ENCODE measurements at regions not wholly inside any gene's neighbourhood (a gene's known extent, or its start where the extent isn't known, plus 50 kb on each side); places are given as distances from the start of the nearest gene placed in this dataset.

- Histone ChIP-seq H3K9me3 (ENCODE audit: severe bottlenecking) (no peaks in the 10 kb centered on the region), H3K36me3 (ENCODE audit: low read depth) (no peaks in the 10 kb centered on the region), H3K27ac (ENCODE audit: poor library complexity, severe bottlenecking) (no peak overlapping the region), H3K27me3 (ENCODE audit: insufficient read depth, poor library complexity, severe bottlenecking) (no peaks in the 10 kb centered on the region), H3K4me3 (ENCODE audit: severe bottlenecking) (no peak overlapping the region), H3K4me1 (ENCODE audit: insufficient read depth, poor library complexity, severe bottlenecking) (no peaks in the 10 kb centered on the region)
- TF ChIP-seq CTCF (IDR thresholded peaks at IDR 0.05; ENCODE audit: poor library complexity, severe bottlenecking), result no peak
- DNase-seq (ENCODE audit: low spot score) (no peak), ATAC-seq (ENCODE audit: low read depth) (no peak)
Observed at GRCh38 chr9:23215688-23216087, 610.4 kb downstream of the ELAVL2 start.

GRCh38 chr9:23219471-23219870, 606.6 kb downstream of the ELAVL2 start:
- ATAC-seq (ENCODE audit: low read depth) (no peak), DNase-seq (ENCODE audit: low spot score) (no peak)
- no peak for TF ChIP-seq CTCF (IDR thresholded peaks at IDR 0.05; ENCODE audit: poor library complexity, severe bottlenecking)
- H3K9me3 ChIP-seq (ENCODE audit: severe bottlenecking), result no peaks in the 10 kb centered on the region
- H3K27ac ChIP-seq (ENCODE audit: poor library complexity, severe bottlenecking), result no peak overlapping the region
- no peak overlapping the region for H3K4me3 ChIP-seq (ENCODE audit: severe bottlenecking)
- H3K36me3 ChIP-seq (ENCODE audit: low read depth), result no peaks in the 10 kb centered on the region
- H3K4me1 ChIP-seq (ENCODE audit: insufficient read depth, poor library complexity, severe bottlenecking), result no peaks in the 10 kb centered on the region
- H3K27me3 ChIP-seq (ENCODE audit: insufficient read depth, poor library complexity, severe bottlenecking), result no peaks in the 10 kb centered on the region

GRCh38 chr9:23220171-23220570, 605.9 kb downstream of the ELAVL2 start:
- H3K27ac ChIP-seq (ENCODE audit: poor library complexity, severe bottlenecking), result no peak overlapping the region
- H3K27me3 ChIP-seq (ENCODE audit: insufficient read depth, poor library complexity, severe bottlenecking), result no peaks in the 10 kb centered on the region
- ATAC-seq (ENCODE audit: low read depth) (no peak), DNase-seq (ENCODE audit: low spot score) (no peak)
- H3K4me3 ChIP-seq (ENCODE audit: severe bottlenecking), result no peak overlapping the region
- H3K9me3 ChIP-seq (ENCODE audit: severe bottlenecking), result no peaks in the 10 kb centered on the region
- H3K4me1 ChIP-seq (ENCODE audit: insufficient read depth, poor library complexity, severe bottlenecking), result no peaks in the 10 kb centered on the region
- TF ChIP-seq CTCF (IDR thresholded peaks at IDR 0.05; ENCODE audit: poor library complexity, severe bottlenecking), result no peak
- no peaks in the 10 kb centered on the region for H3K36me3 ChIP-seq (ENCODE audit: low read depth)

DNA sequence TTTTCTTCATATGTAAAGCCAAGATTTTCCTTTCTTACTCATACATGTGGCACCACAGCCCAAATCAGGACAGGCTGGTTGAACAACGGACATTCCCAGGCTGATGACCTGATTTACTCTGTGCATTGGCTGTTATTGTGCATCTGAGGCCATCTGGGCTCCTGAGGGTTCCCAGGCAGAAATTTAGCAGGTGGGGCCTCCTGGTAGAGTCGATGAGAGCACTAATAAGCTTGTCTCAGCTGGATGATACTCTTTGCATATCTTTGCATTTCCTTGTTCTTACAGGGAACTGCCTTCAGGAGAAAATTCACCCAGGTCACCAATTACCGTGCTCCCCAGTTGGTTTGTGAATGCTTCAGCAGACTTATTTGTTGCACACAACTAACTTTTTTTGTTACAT, 605.1 kb downstream of the ELAVL2 start:
- ATAC-seq (ENCODE audit: low read depth) (no peak), DNase-seq (ENCODE audit: low spot score) (no peak)
- no peaks in the 10 kb centered on the region for H3K27me3 ChIP-seq (ENCODE audit: insufficient read depth, poor library complexity, severe bottlenecking)
- H3K4me1 ChIP-seq (ENCODE audit: insufficient read depth, poor library complexity, severe bottlenecking), result no peaks in the 10 kb centered on the region
- TF ChIP-seq CTCF (IDR thresholded peaks at IDR 0.05; ENCODE audit: poor library complexity, severe bottlenecking), result no peak
- no peaks in the 10 kb centered on the region for H3K36me3 ChIP-seq (ENCODE audit: low read depth)
- H3K4me3 ChIP-seq (ENCODE audit: severe bottlenecking), result no peak overlapping the region
- H3K9me3 ChIP-seq (ENCODE audit: severe bottlenecking), result no peaks in the 10 kb centered on the region
- H3K27ac ChIP-seq (ENCODE audit: poor library complexity, severe bottlenecking), result no peak overlapping the region

- Histone ChIP-seq H3K4me3 (ENCODE audit: severe bottlenecking) (no peak overlapping the region), H3K4me1 (ENCODE audit: insufficient read depth, poor library complexity, severe bottlenecking) (no peaks in the 10 kb centered on the region), H3K27me3 (ENCODE audit: insufficient read depth, poor library complexity, severe bottlenecking) (peaks cover 11% of the 10 kb centered on the region), H3K36me3 (ENCODE audit: low read depth) (no peaks in the 10 kb centered on the region), H3K9me3 (ENCODE audit: severe bottlenecking) (no peaks in the 10 kb centered on the region), H3K27ac (ENCODE audit: poor library complexity, severe bottlenecking) (no peak overlapping the region)
- no peak for ATAC-seq (ENCODE audit: low read depth)
- no peak for TF ChIP-seq CTCF (IDR thresholded peaks at IDR 0.05; ENCODE audit: poor library complexity, severe bottlenecking)
- DNase-seq (ENCODE audit: low spot score), result no peak
Observed at GRCh38 chr9:23229890-23230317, 596.1 kb downstream of the ELAVL2 start.

Measured in RWPE2 (cell line).